GM12892 (cell line): ENCODE measurements at regions not wholly inside any gene's neighbourhood (a gene's known extent, or its start where the extent isn't known, plus 50 kb on each side); places are given as distances from the start of the nearest gene placed in this dataset.

Experiments used
- POLR2A ChIP-seq: IDR thresholded peaks from 2 replicates; pipeline ENCODE4 v1.6.1; 2011; ENCODE audit warnings: low read depth, low read length, control low read depth
- TAF1 ChIP-seq: IDR thresholded peaks from 2 replicates; pipeline ENCODE4 v1.6.1; 2011; ENCODE audit warnings: low read depth, mild to moderate bottlenecking, control low read depth, low read length, borderline replicate concordance

DNA sequence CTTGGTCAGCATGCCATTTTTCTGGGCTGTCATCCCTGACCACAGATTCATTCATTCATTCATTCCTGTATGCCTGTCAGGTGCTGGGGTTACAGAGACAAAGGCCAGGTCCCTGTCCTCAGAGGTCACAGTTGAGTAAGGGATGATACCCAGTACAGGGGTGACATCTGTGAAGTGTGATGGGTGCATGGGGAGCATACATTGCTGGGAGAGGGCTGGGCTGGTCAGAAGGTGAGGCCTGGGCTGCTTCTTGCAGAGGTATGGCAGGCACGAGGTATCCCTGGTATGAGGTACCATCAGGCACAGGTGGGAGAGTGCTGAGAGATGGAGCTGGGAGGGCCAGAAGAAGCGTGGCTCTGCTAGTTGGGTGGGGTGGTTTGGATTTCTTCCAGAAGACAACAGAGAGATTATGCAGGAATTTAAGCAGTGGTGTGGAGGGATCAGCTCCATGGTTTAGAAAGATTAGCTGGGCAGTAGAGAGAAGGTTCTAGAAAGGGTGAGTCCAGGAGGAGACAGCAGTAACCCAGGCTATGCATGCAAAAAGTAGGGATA is 181.9 kb upstream of the HAAO start:
- no peak for TF ChIP-seq TAF1
- TF ChIP-seq POLR2A, result no peak
